AML-193 (cell line): ENCODE measurements at regions not wholly inside any gene's neighbourhood (a gene's known extent, or its start where the extent isn't known, plus 50 kb on each side); places are given as distances from the start of the nearest gene placed in this dataset.

ENCODE experiments used
- DNase-seq, 2 experiments: peaks; one replicate each; lab custom pipeline; 2025; lab: John Stamatoyannopoulos, UW

- DNase-seq: no peak
Observed at GRCh38 chr9:28207657-28208056, 634.4 kb upstream of the C9orf72 start.

DNA sequence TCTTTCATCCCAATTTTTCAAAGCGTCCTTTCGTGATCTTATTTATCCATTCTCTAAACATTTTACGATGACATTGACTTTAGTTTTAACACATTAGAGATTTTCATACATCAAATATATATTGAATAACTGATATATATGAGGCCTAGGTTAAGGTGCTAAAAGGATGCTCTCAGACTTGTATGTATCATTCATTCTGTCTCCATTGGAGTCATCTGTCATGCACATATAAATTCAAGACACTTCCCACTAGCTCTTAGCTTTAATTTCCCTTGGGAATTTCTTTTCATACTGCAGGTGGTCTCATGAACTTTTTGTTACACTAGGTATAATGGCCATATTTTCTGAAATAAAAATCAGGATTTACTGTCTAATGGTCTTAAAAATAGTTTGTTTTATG, 635.8 kb upstream of the C9orf72 start:
- no peak for DNase-seq

DNA sequence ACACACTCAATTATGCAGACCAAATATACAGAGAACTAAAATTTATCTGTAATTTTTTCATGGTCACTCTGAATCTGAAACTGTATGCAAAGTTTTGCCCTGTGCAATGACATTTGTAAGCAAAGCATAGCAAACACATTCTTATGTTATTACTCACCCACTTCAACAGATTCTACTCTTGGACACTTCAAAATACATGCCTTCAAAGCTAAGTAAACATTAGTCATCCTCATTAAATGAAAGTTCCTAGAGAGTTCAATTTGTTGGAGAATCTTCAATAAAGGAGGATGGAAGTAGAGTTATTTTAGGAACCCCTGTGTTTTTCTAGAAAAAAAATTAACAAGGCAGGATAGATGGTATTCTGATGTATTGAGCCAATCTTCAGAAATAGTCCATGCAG, 639.7 kb upstream of the C9orf72 start:
- no peak for DNase-seq

DNA sequence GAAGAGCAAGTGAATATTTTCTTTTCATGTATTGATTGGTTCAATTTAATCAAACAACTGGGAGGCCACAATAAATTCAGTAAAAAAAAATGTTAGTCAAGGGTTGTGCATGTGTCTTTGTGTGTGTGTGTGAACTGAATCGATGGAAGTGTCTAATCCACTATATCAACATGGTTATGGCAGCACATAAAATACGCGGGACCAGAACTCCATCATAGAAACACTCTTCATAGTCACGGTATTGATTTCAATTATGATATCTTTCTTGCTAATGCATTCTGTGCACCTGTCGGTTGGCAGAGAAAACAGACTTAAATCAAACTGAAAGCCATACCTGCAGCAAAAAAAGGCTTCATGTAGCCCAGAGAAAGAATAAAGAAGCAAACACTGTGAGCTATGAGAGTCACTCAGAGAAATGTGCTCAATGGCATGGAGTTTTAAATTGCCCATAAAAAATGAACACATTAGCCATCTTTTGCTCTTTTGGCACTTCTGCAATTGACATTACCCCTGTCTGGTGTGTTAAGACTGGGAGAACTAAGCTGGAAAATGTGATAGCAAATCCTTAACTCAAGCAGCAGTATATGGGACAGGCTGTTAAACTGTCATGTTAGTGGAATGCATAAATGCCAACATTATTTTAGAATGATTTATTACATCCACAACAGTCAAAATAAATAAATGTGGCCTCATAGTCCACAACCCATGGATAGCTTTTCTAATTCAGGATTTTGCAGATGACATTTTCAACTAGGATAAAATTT, 642.4 kb upstream of the C9orf72 start:
- DNase-seq: no peak

DNA sequence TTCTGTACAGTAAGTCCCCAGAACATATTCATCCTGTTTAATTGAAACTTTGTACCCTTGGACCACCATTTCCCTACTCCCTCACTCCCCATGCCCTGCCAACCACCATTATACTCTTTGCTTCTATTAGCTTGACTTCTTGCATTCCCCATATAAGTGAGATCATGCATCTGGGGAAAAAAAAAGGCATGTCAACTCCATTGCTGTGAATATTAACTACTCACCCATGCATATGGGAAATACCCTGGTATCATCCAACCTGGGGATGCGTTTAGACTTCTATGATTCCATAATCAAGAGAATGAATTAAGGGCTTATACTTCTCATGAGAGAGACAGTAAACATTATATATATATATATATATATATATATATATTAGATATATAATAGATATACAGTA, 659.4 kb upstream of the C9orf72 start:
- DNase-seq: no peak

- DNase-seq: no peak
Observed at GRCh38 chr9:28234133-28234893, 661.0 kb upstream of the C9orf72 start.

DNA sequence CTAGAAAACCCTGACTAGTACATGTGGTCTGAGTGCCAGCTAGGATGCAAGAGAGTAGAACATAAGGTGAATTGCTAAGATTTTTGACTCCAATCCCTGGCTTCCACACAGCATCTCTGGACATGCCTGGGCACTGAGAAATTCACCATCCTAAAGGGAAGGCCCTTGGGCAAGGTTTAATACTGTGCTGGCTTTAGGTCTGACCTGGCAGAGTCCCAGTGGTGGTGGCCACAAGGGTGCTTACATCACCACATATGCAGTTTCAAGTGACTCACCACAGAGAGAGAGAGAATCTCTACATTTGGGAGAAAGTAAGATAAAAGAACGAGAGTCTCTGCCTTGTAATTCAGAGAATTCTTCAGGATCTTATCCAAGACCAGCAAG, 661.6 kb upstream of the C9orf72 start:
- DNase-seq: no peak

DNA sequence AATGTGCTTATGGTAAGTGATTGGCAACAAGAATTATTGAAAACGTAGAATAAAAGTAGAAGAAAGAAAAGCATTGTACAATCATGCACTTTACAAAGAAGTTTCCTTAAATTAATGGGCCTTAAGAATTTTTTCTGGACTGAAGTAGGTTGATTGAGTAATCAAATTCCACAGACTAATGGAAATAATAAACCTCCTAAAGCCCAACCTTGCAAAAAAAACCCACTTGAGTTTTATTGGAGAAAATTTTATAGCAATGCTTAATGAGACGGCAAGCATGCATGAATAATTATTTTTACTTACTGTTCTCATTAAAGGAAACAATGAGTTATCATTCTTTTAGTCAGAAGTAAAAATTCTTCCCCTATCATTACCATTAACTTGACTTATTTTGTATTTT, 676.1 kb upstream of the C9orf72 start:
- no peak for DNase-seq

DNA sequence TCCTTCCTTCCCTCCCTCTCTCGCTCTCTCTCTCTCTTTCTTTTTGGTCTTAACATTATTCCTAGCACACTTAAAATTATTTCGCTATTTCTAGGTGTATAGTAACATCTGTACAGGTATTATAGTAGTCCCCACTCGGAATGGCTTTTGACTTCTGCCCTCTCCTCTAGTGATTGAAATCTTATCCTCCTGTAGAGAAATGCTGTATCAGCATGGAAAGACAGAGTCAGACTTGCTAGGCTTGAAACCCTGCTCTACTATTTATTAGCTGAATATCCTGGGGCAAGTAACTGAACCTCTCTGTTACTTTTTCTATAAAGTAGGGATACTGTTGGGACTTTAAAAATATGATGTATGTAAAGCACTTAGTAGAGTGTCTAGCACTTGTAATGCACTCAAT, 681.9 kb upstream of the C9orf72 start:
- no peak for DNase-seq

GRCh38 chr9:28260330-28260729, 687.0 kb upstream of the C9orf72 start:
- no peak for DNase-seq

- DNase-seq: no peak
Observed at GRCh38 chr9:28264368-28264767, 691.1 kb upstream of the C9orf72 start.

- no peak for DNase-seq
Observed at GRCh38 chr9:28267351-28267750, 694.1 kb upstream of the C9orf72 start.

DNA sequence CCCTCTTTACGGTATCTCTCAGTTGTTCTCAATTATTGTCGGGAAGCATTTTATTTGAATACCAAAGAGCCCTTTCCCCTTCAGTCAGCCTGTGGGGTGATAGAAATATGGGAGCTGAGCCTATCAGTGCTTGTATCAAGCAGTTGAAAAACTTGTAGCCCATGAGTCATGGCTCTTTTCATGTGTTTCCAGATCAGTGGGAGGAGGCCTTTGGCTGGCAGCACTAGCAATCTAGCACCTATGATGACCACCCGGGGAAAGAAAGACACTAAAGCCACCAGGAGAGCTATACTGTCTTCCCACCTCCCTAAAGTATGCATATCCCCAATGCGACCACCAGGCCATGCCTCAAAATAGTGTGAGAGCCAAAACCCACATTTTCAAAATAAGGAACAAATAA, 696.9 kb upstream of the C9orf72 start:
- DNase-seq: no peak

DNA sequence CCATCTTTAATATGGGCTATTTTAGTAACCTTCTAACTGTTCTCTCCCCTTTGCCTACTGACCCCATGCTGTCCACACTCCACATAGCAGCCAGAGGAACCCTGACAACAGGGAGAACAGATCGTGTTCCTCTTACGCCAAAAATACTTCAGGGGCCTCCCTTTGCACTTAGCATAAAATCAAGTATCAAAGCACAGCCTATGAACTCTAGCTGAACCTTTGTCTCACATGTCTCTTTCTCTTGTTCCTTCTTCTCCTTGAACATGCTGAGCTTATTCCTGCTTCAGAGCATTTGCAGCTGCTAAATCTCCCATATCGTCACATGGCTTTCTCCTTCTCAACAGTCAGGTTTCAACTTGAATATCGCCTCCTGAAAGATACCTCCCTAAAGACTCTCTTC, 698.8 kb upstream of the C9orf72 start:
- no peak for DNase-seq

GRCh38 chr9:28287455-28287854, 714.2 kb upstream of the C9orf72 start:
- no peak for DNase-seq

DNA sequence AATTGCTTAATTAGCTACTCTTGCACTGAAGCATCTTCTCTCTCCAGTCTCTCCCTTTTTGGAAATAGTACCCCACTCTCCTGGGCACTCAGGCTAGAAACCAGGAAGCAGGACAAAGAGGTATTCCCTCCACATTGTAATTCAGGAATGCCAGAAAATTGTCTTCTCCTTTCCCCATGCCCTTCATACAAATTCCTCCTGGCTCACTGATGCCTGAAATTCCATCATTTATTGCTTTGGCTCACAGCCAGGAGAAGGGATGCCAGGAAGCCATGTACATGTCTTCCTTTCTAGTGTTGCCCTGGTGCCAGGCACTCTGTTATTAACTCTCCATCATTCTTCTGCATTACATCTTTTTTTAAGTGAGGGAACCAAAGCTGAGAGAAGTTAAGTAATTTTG, 716.5 kb upstream of the C9orf72 start:
- DNase-seq: no peak

- DNase-seq: no peak
Observed at GRCh38 chr9:28293369-28294090, 720.2 kb upstream of the C9orf72 start.

GRCh38 chr9:28301281-28301680, 728.0 kb upstream of the C9orf72 start:
- DNase-seq: no peak

- no peak for DNase-seq
Observed at GRCh38 chr9:28317745-28318144, 744.5 kb upstream of the C9orf72 start.

DNA sequence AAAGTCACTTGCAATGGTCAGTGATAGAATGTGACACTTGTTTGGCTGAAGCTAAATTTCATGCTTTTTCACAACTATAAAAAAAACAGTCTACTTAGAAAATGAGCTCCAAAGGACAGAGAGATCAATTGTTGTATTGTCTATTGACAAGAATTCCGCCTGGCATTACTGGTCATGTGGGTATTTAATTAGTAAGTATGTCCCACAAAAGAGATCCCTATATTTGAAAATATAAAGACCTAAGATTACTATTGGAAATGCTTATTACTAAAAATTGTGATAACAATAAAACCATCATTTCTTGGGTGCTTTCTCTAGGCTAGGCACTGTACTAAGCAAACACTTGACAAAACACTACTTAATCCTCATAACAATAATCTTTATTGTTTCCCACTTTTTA, 745.2 kb upstream of the C9orf72 start:
- DNase-seq: no peak

GRCh38 chr9:28319981-28320380, 746.7 kb upstream of the C9orf72 start:
- DNase-seq: no peak

DNA sequence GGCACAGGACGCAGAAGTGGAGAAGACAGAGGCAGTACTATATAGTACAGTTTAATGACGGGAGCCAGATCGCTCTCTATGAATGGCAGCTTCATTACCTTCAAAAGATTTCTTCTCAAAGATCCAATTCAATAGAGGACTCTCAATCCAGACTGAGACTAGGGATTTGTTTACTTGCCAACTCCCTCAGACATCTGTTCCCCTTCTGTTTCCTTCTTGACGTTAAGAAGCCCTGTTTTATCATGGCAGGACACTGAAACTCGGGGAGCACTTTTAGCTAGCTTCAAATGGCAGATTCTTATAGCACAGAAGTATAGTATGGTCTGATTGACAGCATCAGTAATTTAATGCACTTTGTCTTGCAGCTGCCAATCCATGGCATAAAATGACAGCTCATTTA, 747.3 kb upstream of the C9orf72 start:
- DNase-seq: no peak

GRCh38 chr9:28329323-28329722, 756.0 kb upstream of the C9orf72 start:
- no peak for DNase-seq
